HUES48 (cell line): ENCODE measurements at regions not wholly inside any gene's neighbourhood (a gene's known extent, or its start where the extent isn't known, plus 50 kb on each side); places are given as distances from the start of the nearest gene placed in this dataset.
"Not testable (repeated sequence)": the region's sequence is repeated elsewhere in the genome, so short reads cannot be mapped to it uniquely, and the experiment has no call there.

Experiments
- H3K27ac ChIP-seq: one replicate; pipeline ENCODE4 v1.7.0; 2013; ENCODE audit warnings: low read depth, low read length, inconsistent platforms
- H3K27me3 ChIP-seq: 2 replicates; pipeline ENCODE4 v1.6.1; 2013; ENCODE audit warnings: mild to moderate bottlenecking, low read length; ENCODE audit not compliant: control insufficient read depth, insufficient read depth
- H3K36me3 ChIP-seq: 2 replicates; pipeline ENCODE4 v1.6.1; 2013; ENCODE audit warnings: low read length; ENCODE audit not compliant: control insufficient read depth, insufficient read depth
- H3K4me1 ChIP-seq: 2 replicates; pipeline ENCODE4 v1.6.1; 2013; ENCODE audit warnings: mild to moderate bottlenecking, low read length; ENCODE audit not compliant: control insufficient read depth, insufficient read depth
- H3K4me3 ChIP-seq: 2 replicates; pipeline ENCODE4 v1.5.1; 2013; ENCODE audit warnings: mild to moderate bottlenecking, low read depth, low read length
- H3K9ac ChIP-seq: 2 replicates; pipeline ENCODE4 v1.6.1; 2013; ENCODE audit warnings: mild to moderate bottlenecking, low read depth, low read length, moderate library complexity
- H3K9me3 ChIP-seq: 2 replicates; pipeline ENCODE4 v1.6.1; 2013; ENCODE audit warnings: low read length; ENCODE audit not compliant: control insufficient read depth, insufficient read depth

- Histone ChIP-seq H3K27ac (no peak overlapping the region), H3K9ac (no peak overlapping the region), H3K4me1 (peaks cover 2% of the 10 kb centered on the region; the same call in 1 of the 2 replicates), H3K27me3 (no peaks in the 10 kb centered on the region), H3K36me3 (no peaks in the 10 kb centered on the region), H3K9me3 (no peaks in the 10 kb centered on the region), H3K4me3 (no peak overlapping the region)
These were observed 104.2 kb upstream of the EEPD1 start for GRCh38 chr7:36048902-36049240.

DNA sequence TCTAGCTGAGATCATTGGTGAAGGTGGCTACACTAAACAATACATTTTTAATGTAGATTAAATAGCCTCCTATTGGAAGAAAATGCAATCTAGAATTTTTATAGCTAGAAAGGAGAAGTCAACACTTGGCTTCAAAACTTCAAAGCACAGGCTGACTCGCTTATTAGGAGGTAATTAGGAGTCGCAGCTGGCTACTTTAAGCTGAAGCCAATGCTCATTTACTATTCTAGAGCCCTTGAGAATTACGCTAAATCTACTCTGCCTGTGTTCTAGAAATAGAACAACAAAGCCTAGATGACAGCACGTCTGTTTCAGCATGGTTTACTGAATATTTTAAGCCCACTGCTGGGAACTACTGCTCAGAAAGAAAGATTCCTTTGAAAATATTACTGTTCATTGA lies 101.6 kb upstream of the EEPD1 start:
- no peak overlapping the region for H3K9ac ChIP-seq
- H3K36me3 ChIP-seq: no peaks in the 10 kb centered on the region
- H3K9me3 ChIP-seq: no peaks in the 10 kb centered on the region
- H3K27me3 ChIP-seq: no peaks in the 10 kb centered on the region
- no peak overlapping the region for H3K4me3 ChIP-seq
- no peak overlapping the region for H3K27ac ChIP-seq
- H3K4me1 ChIP-seq: peaks cover 2% of the 10 kb centered on the region; the same call in 1 of the 2 replicates

DNA sequence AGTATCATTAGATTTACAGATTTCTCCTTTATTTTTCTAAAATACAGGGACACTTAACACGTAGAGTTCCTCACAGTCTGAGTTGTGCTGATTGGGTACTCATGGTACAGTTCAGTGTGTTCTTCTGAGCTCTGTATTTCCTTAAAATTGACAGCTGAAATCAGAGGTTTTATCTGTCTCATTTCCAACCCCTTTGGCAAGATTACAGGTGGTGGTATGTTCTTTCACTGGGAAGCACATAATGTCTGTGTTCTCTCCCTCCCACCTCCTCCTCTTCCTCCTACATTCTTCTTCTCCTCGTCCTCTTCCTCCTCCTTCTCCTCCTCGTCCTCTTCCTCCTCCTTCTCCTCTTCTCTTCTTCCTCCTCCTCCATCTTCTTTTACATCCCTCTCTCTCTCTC lies 99.5 kb upstream of the EEPD1 start:
- Histone ChIP-seq H3K27me3 (no peaks in the 10 kb centered on the region), H3K27ac (no peak overlapping the region), H3K4me3 (no peak overlapping the region), H3K9ac (no peak overlapping the region), H3K4me1 (peaks cover 2% of the 10 kb centered on the region; the same call in 1 of the 2 replicates), H3K9me3 (no peaks in the 10 kb centered on the region), H3K36me3 (no peaks in the 10 kb centered on the region)

DNA sequence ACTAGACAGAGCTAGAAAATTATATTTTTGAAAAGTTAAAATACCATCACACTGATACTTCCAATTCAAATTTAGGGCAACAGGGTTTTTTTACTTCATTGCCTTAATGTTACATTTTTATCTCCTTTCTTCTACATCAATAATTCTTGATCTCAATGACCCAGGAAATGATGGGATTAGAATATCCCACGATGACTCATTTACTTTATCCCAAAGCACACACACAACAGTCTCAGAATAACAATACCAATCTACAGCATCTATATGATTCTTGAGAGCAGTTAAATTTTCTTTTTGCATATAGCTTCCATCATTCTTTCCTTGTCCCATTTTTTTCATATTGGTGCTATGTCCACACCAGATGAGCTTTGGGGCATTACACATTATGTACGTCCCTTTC lies 98.4 kb upstream of the EEPD1 start:
- Histone ChIP-seq H3K27ac (no peak overlapping the region), H3K27me3 (no peaks in the 10 kb centered on the region), H3K36me3 (no peaks in the 10 kb centered on the region), H3K9ac (no peak overlapping the region), H3K9me3 (no peaks in the 10 kb centered on the region), H3K4me3 (no peak overlapping the region), H3K4me1 (peaks cover 1% of the 10 kb centered on the region; the same call in 1 of the 2 replicates)

DNA sequence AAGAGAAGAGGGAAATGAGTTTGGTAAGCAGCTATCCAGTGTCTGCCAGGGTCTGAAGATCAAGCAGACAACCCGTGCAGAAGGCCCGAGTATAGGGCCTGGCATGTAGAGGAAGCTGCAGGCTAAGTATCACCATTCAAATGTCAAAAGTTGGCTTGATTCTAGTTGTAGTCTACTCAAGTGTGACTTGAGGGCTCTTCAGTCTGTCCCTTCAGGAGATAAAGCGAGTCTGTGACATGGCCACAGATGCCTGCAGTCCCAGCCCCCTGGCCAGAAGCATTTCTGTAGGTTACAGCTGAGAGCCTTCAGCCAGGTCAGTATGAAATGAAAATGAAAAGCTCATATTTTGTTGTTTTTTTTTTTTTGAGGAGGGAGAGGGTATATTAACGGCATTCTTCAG lies 97.8 kb upstream of the EEPD1 start:
- no peak overlapping the region for H3K4me3 ChIP-seq
- no peaks in the 10 kb centered on the region for H3K27me3 ChIP-seq
- no peaks in the 10 kb centered on the region for H3K4me1 ChIP-seq
- H3K9ac ChIP-seq: no peak overlapping the region
- H3K9me3 ChIP-seq: no peaks in the 10 kb centered on the region
- H3K27ac ChIP-seq: no peak overlapping the region
- H3K36me3 ChIP-seq: no peaks in the 10 kb centered on the region

GRCh38 chr7:36057323-36057722 lies 95.7 kb upstream of the EEPD1 start:
- H3K27me3 ChIP-seq: no peaks in the 10 kb centered on the region
- no peak overlapping the region for H3K9ac ChIP-seq

GRCh38 chr7:36058020-36058592 lies 94.9 kb upstream of the EEPD1 start:
- Histone ChIP-seq H3K27me3 (no peaks in the 10 kb centered on the region), H3K9me3 (no peaks in the 10 kb centered on the region), H3K36me3 (no peaks in the 10 kb centered on the region), H3K9ac (no peak overlapping the region), H3K4me1 (no peaks in the 10 kb centered on the region), H3K4me3 (no peak overlapping the region), H3K27ac (no peak overlapping the region)

More at GRCh38 chr7:36057323-36057722, 95.7 kb upstream of the EEPD1 start:
- Histone ChIP-seq H3K4me3 (no peak overlapping the region), H3K9me3 (no peaks in the 10 kb centered on the region), H3K4me1 (no peaks in the 10 kb centered on the region), H3K27ac (no peak overlapping the region), H3K36me3 (no peaks in the 10 kb centered on the region)

DNA sequence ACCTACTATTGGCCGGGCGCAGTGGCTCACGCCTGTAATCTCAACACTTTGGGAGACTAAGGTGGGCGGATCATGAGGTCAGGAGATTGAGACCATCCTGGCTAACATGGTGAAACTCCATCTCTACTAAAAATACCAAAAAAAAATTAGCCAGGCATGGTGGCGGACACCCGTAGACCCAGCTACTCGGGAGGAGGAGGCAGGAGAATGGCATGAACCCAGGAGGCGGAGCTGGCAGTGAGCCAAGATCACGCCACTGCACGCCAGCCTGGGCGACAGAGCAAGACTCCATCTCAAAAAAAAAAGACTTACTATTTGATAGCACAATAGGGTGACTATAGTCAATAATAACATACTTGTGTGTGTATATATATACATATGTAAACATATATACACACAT lies 92.7 kb upstream of the EEPD1 start:
- not testable (repeated sequence) for H3K36me3 ChIP-seq, H3K27ac ChIP-seq, H3K27me3 ChIP-seq, H3K4me3 ChIP-seq, H3K4me1 ChIP-seq, H3K9me3 ChIP-seq, H3K9ac ChIP-seq

- no peak overlapping the region for H3K27ac ChIP-seq
- H3K27me3 ChIP-seq: no peaks in the 10 kb centered on the region
These were observed 90.8 kb upstream of the EEPD1 start for GRCh38 chr7:36062154-36062815.

GRCh38 chr7:36064676-36065075 lies 88.4 kb upstream of the EEPD1 start:
- Histone ChIP-seq H3K27ac (peak overlapping the region; percentile 3), H3K4me1 (peaks cover 5% of the 10 kb centered on the region; the same call in 1 of the 2 replicates), H3K36me3 (no peaks in the 10 kb centered on the region), H3K27me3 (no peaks in the 10 kb centered on the region), H3K9ac (no peak overlapping the region), H3K4me3 (no peak overlapping the region), H3K9me3 (no peaks in the 10 kb centered on the region)

More at GRCh38 chr7:36062154-36062815, 90.8 kb upstream of the EEPD1 start:
- Histone ChIP-seq H3K36me3 (no peaks in the 10 kb centered on the region), H3K9ac (no peak overlapping the region), H3K4me1 (peaks cover 5% of the 10 kb centered on the region; the same call in 1 of the 2 replicates), H3K4me3 (no peak overlapping the region), H3K9me3 (no peaks in the 10 kb centered on the region)

- not testable (repeated sequence) for H3K27ac ChIP-seq
These were observed 87.3 kb upstream of the EEPD1 start for GRCh38 chr7:36065563-36066342.

More at GRCh38 chr7:36065563-36066342, 87.3 kb upstream of the EEPD1 start:
- H3K4me1 ChIP-seq, H3K27me3 ChIP-seq, H3K4me3 ChIP-seq, H3K9me3 ChIP-seq, H3K36me3 ChIP-seq, H3K9ac ChIP-seq: not testable (repeated sequence)
